Endothelial cell of hepatic sinusoid (primary cell): ENCODE measurements at regions not wholly inside any gene's neighbourhood (a gene's known extent, or its start where the extent isn't known, plus 50 kb on each side); places are given as distances from the start of the nearest gene placed in this dataset.

Experiments used
- in situ Hi-C: cut with HindIII; loops from 2 replicates; pipeline ENCODE4 v1.10.0; 2017; ENCODE audit warnings: low sequenced_read_pairs

- in situ Hi-C loops, result no loop called here
These were observed 651.0 kb upstream of the RORB start for GRCh38 chr9:73845954-73846690.

GRCh38 chr9:73847536-73847935, 649.6 kb upstream of the RORB start:
- in situ Hi-C loops, result no loop called here

- in situ Hi-C loops, result no loop called here
These were observed 643.6 kb upstream of the RORB start for GRCh38 chr9:73853549-73853948.

GRCh38 chr9:73855206-73855605, 641.9 kb upstream of the RORB start:
- in situ Hi-C loops, result no loop called here

- in situ Hi-C loops, result no loop called here
These were observed 633.2 kb upstream of the RORB start for GRCh38 chr9:73863924-73864323.

- in situ Hi-C loops, result no loop called here
These were observed 630.7 kb upstream of the RORB start for GRCh38 chr9:73866451-73866850.

GRCh38 chr9:73869264-73869663, 627.9 kb upstream of the RORB start:
- in situ Hi-C loops, result no loop called here

GRCh38 chr9:73871636-73872035, 625.5 kb upstream of the RORB start:
- in situ Hi-C loops, result no loop called here

- in situ Hi-C loops, result no loop called here
These were observed 624.4 kb upstream of the RORB start for GRCh38 chr9:73872701-73873100.

- in situ Hi-C loops, result no loop called here
These were observed 617.0 kb upstream of the RORB start for GRCh38 chr9:73880101-73880500.

- in situ Hi-C loops, result no loop called here
These were observed 608.1 kb upstream of the RORB start for GRCh38 chr9:73889023-73889422.

- in situ Hi-C loops, result no loop called here
These were observed 606.4 kb upstream of the RORB start for GRCh38 chr9:73890685-73891277.

GRCh38 chr9:73892335-73892734, 604.8 kb upstream of the RORB start:
- in situ Hi-C loops, result no loop called here

- in situ Hi-C loops, result no loop called here
These were observed 603.9 kb upstream of the RORB start for GRCh38 chr9:73893230-73893629.

- in situ Hi-C loops, result no loop called here
These were observed 601.1 kb upstream of the RORB start for GRCh38 chr9:73896061-73896460.

- in situ Hi-C loops, result no loop called here
These were observed 590.5 kb upstream of the RORB start for GRCh38 chr9:73906671-73907070.

- in situ Hi-C loops, result no loop called here
These were observed 585.3 kb upstream of the RORB start for GRCh38 chr9:73911804-73912203.

- in situ Hi-C loops, result no loop called here
These were observed 581.0 kb upstream of the RORB start for GRCh38 chr9:73916016-73916673.

GRCh38 chr9:73919712-73920111, 577.4 kb upstream of the RORB start:
- in situ Hi-C loops, result no loop called here

- in situ Hi-C loops, result no loop called here
These were observed 573.3 kb upstream of the RORB start for GRCh38 chr9:73923796-73924195.

- in situ Hi-C loops, result no loop called here
These were observed 546.0 kb upstream of the RORB start for GRCh38 chr9:73951147-73951546.

- in situ Hi-C loops, result no loop called here
These were observed 534.3 kb upstream of the RORB start for GRCh38 chr9:73962792-73963191.
